DND-41 (cell line): ENCODE measurements at regions not wholly inside any gene's neighbourhood (a gene's known extent, or its start where the extent isn't known, plus 50 kb on each side); places are given as distances from the start of the nearest gene placed in this dataset.

Experiments used
- ATAC-seq: fragments of 200-7000 bp; cut with Tn5 transposase; 3 replicates; pipeline ENCODE4 v1.9.1; 2021; ENCODE audit warnings: low read depth; ENCODE audit not compliant: insufficient read depth
- DNase-seq: peaks from one replicate; pipeline ENCODE4 v3.0.0-alpha.2; 2020
- H2AFZ ChIP-seq: 2 replicates; pipeline ENCODE4 v1.6.0; 2012; ENCODE audit warnings: low read depth, low read length
- H3K27ac ChIP-seq: 2 replicates; pipeline ENCODE4 v1.5.1; 2012; ENCODE audit warnings: low read length, inconsistent platforms
- H3K27me3 ChIP-seq: fragments of 200-600 bp; sonication (generic); 2 replicates; pipeline ENCODE4 v1.6.0; 2012; ENCODE audit warnings: low read length, mild to moderate bottlenecking, inconsistent platforms; ENCODE audit not compliant: insufficient read depth, poor library complexity
- H3K36me3 ChIP-seq: 2 replicates; pipeline ENCODE4 v1.5.1; 2012; ENCODE audit warnings: low read length, inconsistent platforms; ENCODE audit not compliant: insufficient read depth
- H3K4me1 ChIP-seq: 2 replicates; pipeline ENCODE4 v1.5.1; 2012; ENCODE audit warnings: mild to moderate bottlenecking, low read length; ENCODE audit not compliant: insufficient read depth
- H3K4me2 ChIP-seq: 2 replicates; pipeline ENCODE4 v1.6.0; 2012; ENCODE audit warnings: mild to moderate bottlenecking, moderate library complexity, low read length, inconsistent platforms; ENCODE audit not compliant: insufficient read depth
- H3K4me3 ChIP-seq, 2 experiments: fragments of 200-600 bp in 1 of 2; shearing (Covaris generic) in 1 of 2; 2 replicates each; pipeline ENCODE4 v1.5.1; 2012 to 2016; ENCODE audit warnings: inconsistent platforms in 2 of 2, low read length in 2 of 2, mild to moderate bottlenecking in 2 of 2, low read depth in 1 of 2, moderate library complexity in 1 of 2
- H3K79me2 ChIP-seq: 2 replicates; pipeline ENCODE4 v1.6.0; 2012; ENCODE audit warnings: low read length, inconsistent platforms; ENCODE audit not compliant: insufficient read depth
- H3K9ac ChIP-seq: 2 replicates; pipeline ENCODE4 v1.6.0; 2012; ENCODE audit warnings: low read depth, mild to moderate bottlenecking, inconsistent platforms, low read length, moderate library complexity
- H3K9me3 ChIP-seq: 2 replicates; pipeline ENCODE4 v1.5.1; 2012; ENCODE audit warnings: low read length, moderate library complexity, mild to moderate bottlenecking, inconsistent platforms; ENCODE audit not compliant: insufficient read depth, severe bottlenecking
- H4K20me1 ChIP-seq: 2 replicates; pipeline ENCODE4 v1.6.0; 2012; ENCODE audit warnings: low read length; ENCODE audit not compliant: insufficient read depth
- EZH2 ChIP-seq: IDR thresholded peaks from 3 replicates; pipeline ENCODE4 v1.6.1; 2012; ENCODE audit warnings: borderline replicate concordance, low read depth, mild to moderate bottlenecking, moderate library complexity, low read length, inconsistent platforms; ENCODE audit not compliant: severe bottlenecking
- TF ChIP-seq, protein P1 (sequence below): IDR thresholded peaks from 2 replicates; pipeline ENCODE4 v1.5.1; 2012; ENCODE audit warnings: borderline replicate concordance, low read length, moderate library complexity, mild to moderate bottlenecking; ENCODE audit not compliant: poor library complexity, severe bottlenecking; ENCODE audit errors: extremely low read depth

DNA sequence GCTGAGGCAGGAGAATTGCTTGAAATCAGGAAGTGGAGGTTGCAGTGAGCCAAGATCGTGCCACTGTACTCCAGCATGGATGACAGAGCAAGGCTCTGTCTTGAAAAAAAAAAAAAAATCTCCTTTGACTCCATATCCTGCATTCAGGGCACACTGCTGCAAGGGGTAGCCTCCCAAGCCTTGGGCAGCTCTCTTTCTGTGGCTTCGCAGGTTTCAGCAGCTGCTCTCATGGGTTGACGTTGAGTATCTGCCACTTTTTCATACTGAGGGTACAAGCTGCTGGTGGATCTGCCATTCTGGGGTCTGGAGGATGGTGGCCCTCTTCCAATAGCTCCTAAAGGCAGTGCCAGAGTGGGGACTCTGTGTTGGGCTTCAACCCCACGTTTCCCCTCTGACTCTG, 2198.1 kb upstream of the WWC1 start:
- ATAC-seq (no peak), DNase-seq (no peak)
- Histone ChIP-seq H3K9me3 (no peaks in the 10 kb centered on the region), H2AFZ (no peak overlapping the region), H3K4me1 (no peaks in the 10 kb centered on the region), H3K4me2 (no peak overlapping the region), H3K4me3 (no peak overlapping the region), H4K20me1 (no peaks in the 10 kb centered on the region), H3K9ac (no peak overlapping the region), H3K27ac (no peak overlapping the region), H3K36me3 (no peaks in the 10 kb centered on the region), H3K27me3 (no peaks in the 10 kb centered on the region), H3K79me2 (no peaks in the 10 kb centered on the region)
- TF ChIP-seq EZH2: no peak
- TF ChIP-seq, protein P1, sequence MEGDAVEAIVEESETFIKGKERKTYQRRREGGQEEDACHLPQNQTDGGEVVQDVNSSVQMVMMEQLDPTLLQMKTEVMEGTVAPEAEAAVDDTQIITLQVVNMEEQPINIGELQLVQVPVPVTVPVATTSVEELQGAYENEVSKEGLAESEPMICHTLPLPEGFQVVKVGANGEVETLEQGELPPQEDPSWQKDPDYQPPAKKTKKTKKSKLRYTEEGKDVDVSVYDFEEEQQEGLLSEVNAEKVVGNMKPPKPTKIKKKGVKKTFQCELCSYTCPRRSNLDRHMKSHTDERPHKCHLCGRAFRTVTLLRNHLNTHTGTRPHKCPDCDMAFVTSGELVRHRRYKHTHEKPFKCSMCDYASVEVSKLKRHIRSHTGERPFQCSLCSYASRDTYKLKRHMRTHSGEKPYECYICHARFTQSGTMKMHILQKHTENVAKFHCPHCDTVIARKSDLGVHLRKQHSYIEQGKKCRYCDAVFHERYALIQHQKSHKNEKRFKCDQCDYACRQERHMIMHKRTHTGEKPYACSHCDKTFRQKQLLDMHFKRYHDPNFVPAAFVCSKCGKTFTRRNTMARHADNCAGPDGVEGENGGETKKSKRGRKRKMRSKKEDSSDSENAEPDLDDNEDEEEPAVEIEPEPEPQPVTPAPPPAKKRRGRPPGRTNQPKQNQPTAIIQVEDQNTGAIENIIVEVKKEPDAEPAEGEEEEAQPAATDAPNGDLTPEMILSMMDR: no peak

DNA sequence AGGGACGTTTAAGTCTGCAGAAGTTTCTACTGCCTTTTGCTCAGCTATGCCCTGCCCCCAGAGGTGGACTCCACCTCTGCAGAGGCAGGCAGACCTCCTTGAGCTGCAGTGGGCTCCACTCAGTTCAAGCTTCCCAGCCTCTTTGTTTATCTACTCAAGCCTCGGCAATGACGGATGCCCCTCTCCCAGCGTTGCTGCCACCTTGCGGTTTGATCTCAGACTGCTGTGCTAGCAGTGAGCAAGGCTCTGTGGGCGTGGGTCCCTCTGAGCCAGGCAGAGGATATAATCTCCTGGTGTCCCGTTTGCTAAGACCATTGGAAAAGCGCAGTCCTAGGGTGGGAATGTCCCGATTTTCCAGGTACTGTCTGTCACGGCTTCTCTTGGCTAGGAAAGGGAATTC, 2188.5 kb upstream of the WWC1 start:
- TF ChIP-seq, protein P1: no peak
- no peak for TF ChIP-seq EZH2
- Histone ChIP-seq H3K9ac (no peak overlapping the region), H3K79me2 (no peaks in the 10 kb centered on the region), H3K36me3 (no peaks in the 10 kb centered on the region), H3K4me2 (no peak overlapping the region), H3K9me3 (peaks cover 10% of the 10 kb centered on the region), H2AFZ (no peak overlapping the region), H3K27ac (no peak overlapping the region), H4K20me1 (no peaks in the 10 kb centered on the region), H3K27me3 (no peaks in the 10 kb centered on the region), H3K4me1 (peaks cover 12% of the 10 kb centered on the region), H3K4me3 (no peak overlapping the region)
- DNase-seq (no peak), ATAC-seq (no peak)

DNA sequence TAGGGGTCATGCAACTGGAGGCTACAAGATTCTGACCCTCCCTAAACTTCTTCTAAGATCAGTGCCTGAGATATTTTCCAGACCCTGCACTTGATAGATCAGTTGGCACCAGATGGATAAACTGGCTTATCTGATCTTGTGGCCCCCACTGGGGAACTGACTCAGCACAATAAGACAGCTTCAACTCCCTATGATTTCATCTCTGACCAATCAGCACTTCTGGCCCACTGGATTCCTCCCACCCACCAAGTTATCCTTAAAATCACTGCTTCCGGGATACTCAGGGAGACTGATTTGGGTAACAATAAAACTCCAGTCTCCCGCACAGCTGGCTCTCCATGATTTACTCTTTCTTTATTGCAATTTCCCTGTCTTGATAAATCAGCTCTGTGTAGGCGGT, 2180.4 kb upstream of the WWC1 start:
- no peak overlapping the region for H3K9ac ChIP-seq

More for the DNA sequence above, 2180.4 kb upstream of the WWC1 start:
- Histone ChIP-seq H3K79me2 (no peaks in the 10 kb centered on the region), H3K4me1 (peaks cover 9% of the 10 kb centered on the region), H2AFZ (no peak overlapping the region), H3K27me3 (no peaks in the 10 kb centered on the region), H3K36me3 (no peaks in the 10 kb centered on the region), H4K20me1 (no peaks in the 10 kb centered on the region), H3K9me3 (no peaks in the 10 kb centered on the region), H3K4me3 (no peak overlapping the region), H3K4me2 (no peak overlapping the region), H3K27ac (no peak overlapping the region)
- TF ChIP-seq, protein P1: no peak
- no peak for TF ChIP-seq EZH2
- ATAC-seq: no peak
- DNase-seq: no peak
